HG03575 (cell line): ENCODE measurements at regions not wholly inside any gene's neighbourhood (a gene's known extent, or its start where the extent isn't known, plus 50 kb on each side); places are given as distances from the start of the nearest gene placed in this dataset.

Experiments used
- ATAC-seq: cut with Tn5 transposase; IDR thresholded peaks from one replicate; pipeline ENCODE4 v1.9.1; 2021; ENCODE audit not compliant: unreplicated experiment, insufficient number of reproducible peaks, low FRiP score; ENCODE audit errors: extremely low read depth

DNA sequence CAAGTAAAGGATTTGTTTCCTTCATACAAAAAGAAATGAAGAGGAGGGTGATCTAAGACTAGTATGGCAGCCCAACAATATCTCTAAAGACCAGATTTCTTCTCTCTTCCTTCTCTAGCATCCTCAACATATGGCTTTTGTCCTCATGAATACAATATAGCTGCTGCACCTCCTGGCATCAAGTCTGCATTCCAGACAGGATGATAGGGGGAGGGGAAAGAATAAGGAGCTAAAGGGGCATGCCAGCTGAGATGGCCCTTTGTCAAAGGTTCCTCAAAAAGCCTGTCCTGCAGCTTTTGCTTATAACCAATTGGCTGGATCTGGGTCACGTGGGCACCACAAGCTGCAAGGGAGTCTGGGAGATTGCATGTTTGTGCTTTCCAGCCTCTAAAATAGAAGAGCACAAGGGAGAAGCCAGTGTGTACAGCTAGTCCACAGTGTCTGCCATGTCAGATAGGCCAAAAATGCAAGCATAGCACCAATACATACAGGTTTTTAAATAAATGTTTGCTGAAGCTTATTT is 132.6 kb downstream of the BCOR start:
- no peak for ATAC-seq

DNA sequence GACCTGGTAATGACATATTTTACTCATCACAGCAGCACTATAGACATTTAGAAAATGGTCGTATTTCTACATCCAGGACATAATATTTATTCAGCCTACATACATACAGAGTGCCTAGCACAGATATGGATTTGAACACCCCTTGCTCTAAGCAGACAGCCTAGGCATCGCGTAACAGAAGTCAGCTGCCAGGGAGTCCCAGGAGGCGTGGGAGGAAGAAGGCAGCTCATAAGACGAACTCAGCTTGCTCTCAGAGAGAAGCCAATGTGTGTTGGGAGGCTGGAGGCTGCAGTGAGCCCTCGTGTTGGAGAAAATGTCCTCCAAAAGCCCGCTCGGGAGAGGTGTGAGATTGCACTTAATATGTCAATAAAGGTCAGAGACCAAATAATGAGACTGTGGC is 131.6 kb downstream of the BCOR start:
- no peak for ATAC-seq

DNA sequence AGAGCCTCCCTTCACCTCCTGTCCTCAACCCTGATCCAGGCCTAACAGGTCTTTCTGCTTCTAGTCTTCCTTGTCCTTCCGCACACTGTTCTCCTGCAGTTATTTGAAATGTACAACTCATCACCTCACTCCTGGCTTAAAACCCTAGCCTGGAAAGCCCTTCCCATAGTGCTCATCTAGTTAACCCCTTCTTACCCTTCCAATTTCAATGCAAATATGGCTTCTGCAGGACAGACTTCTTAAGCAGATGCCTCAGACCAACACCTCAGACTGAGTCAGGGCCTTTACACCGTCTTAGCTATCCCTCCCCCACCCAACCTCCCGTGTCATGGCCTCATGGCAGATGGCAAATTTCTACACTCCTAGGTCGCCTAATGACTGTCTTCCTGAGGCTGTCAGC is 130.4 kb downstream of the BCOR start:
- ATAC-seq = no peak

DNA sequence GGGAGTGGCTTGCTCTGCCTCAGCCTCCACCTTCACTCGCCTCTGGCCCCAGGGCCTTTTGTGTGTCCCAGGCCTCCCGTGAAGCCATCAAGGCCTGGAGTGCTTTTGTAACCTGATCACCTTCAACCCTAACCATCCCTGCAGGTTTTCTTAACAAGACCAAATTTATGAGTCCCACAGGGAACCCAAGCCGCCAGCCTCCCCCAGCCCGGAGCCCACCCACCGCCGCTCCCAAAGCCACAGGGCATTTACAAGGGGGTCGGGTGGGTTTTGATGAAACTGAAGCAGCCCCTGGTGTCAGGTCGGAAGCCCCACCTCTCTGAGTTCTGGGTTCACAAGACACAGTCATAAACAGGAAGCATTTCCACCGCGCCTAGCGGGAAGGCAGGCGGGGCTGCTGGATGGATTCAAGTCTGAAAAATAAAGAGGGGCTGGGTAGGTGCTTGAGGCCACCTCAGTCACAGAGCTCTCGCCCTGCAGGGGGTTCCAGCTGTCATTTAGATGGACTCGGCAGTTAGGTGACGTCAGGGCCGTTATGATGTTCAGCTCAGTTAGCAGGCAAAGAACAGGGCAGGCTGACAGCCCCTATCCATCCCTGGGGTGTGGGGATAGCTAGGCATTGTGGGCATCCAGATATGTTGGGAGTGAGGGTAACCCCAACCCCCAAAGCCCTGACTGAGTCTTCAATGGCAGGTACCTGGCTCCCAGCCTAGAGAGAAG is 128.5 kb downstream of the BCOR start:
- no peak for ATAC-seq

DNA sequence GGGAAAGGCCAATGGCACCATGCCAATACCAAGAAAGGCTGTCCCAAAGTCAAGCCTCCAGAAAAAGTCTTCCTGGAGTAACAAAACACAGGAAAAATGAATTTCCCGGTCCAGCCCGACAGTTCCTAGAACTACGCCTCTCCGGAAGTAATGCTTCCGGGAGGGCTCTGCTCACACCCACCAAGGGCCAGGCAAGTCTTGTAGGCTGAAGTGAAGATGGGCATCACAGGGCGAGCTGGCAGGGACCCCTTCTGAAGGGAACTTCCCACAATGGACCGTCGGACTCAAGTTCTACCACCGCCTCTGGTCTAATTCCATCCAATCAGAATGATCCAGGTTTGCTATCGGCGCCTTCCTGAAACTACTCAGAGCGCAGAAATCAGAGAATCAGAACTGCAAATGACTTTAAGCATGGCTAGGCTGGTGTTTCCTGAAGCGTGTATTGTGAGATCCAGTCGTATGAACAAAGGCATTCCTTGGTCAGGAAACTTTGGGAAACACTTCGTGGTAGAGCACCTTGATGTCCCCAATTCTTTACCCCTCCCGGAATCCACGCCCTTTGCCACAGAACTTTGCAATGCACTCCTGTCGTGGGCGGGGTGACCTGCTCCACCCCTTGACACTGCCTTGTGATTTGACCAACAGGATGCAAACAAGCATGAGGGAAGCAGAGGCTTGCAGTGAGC is 127.8 kb downstream of the BCOR start:
- no peak for ATAC-seq

DNA sequence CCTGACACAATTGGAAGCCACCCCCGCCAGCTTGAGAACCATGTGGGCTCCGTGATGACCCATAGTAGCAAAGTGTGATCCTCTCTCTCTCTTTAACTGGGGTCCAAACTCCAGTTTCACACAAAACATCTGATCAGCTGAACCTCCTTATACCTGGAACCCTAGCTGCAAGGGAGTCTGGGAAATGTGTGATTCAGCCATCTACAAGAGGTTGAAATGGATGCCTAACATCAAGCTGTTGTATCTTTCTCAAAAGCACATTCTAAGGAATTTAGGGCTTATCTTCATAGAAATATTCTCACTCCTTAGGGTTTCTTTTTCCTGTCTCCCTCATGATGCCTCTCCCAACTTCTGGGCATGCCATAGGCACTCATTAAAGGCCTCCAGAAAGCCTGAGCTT is 126.0 kb downstream of the BCOR start:
- ATAC-seq = no peak

DNA sequence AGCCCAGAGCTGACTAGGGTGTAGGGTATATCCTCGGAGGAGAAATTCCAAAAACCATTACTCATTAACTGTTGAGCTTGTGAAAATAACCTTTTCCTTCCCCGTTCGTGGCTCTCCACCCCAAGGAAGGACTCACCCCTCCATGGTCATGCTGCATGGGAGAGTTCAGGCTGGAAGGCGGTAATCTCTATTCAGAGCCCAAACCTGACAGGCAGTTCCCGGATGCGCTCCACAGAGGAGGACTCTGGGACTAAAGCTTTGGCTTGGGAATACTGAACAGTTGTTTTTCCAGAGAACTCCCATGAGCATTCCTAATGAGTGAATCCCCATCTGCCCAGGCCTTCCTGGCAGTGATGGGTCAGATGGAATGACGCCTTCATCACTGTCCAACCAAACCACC is 125.4 kb downstream of the BCOR start:
- ATAC-seq = no peak

DNA sequence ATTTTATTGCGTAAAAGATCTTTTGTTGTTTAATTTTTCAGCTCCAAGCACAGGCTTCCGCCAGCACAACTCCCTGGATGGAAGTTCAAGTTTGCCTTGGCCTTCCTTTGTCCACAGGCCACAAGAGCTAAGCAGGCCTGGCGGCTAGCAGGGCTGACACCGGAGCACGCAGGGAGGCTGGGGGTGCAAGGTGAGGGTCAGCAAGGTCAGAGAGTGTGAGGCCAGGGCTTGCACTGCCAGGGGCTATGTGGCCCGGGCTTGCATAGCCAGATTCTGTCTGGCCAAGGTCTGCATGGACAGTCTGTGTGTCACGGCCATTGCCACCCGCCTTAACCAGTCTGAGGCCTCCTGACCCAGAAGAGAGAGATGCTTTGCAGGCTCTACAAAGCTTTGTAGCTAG is 123.9 kb downstream of the BCOR start:
- ATAC-seq = no peak

DNA sequence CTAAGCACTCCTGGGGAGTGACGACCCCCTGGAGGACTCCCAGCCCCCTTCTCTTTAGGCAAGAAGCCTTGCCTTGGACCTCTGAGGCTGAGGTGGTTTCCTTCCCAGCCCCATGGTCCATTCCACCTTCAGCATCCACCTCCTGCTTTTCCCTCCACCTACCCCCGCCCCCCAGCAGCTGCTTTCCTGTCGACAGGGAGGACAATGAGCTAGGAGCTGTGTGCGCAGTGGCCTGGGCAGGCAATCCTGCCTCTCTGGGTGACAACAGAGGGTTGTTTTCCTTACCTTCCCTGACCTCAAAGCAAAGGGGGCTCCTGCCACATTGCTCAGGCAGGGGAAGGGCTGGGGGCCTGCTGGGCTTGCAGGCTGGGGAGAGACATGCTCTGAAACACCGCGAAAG is 123.5 kb downstream of the BCOR start:
- no peak for ATAC-seq

DNA sequence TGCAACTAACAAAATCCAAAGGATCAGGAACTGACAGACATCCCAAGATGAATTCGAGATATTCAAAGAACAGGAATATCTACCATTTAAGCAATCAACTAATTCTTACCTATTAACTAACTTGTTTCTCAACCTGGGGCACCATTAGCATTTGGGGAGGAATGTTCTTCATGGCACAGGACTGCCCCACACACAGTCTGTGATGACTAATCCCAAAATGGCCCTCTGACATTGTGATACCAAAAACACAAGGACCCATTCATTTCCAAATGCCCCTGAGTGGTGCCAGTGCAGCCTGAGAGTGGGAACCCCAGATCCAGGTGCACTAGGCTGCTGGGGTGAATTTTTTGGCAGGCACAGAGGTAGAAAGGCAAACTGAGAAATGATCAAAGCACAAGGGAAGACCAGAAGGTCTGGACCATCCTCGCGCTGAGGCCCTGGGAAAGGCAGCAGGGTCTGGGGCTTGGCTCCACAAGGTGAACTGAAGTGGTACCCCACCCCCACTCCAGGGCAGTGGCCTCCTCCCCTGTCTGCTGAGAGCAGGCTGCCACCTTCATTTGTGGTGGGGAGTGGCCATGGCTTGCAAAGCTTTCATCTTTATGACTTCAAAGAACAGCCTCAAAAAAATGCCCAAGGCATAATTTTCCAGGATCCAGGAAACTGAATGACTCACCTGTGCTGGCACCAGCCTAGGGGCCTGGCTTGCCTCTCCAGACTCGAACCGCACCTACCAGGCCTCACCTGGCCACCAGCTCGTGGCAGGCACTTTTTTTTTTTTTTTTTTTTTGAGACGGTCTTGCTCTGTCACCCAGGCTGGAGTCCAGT is 122.4 kb downstream of the BCOR start:
- ATAC-seq = no peak

DNA sequence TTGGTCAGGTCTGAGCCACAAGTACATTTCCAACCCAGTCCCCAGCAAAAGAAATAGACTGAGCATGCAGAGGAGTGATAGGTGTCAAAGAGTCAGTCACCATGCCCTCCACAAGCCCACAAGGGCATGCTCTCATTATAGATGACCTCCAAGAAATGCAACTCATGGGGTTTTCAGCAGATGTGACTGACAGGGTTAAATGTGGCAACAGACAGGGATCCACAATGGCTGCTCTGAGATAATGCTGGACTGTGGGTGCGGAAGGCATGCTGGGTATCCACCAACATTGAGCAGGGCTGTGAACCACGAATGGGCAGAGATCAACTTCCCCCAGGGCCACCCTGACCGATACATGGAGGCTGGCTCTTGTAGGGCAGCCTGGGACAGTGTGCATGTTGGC is 115.8 kb downstream of the BCOR start:
- no peak for ATAC-seq

DNA sequence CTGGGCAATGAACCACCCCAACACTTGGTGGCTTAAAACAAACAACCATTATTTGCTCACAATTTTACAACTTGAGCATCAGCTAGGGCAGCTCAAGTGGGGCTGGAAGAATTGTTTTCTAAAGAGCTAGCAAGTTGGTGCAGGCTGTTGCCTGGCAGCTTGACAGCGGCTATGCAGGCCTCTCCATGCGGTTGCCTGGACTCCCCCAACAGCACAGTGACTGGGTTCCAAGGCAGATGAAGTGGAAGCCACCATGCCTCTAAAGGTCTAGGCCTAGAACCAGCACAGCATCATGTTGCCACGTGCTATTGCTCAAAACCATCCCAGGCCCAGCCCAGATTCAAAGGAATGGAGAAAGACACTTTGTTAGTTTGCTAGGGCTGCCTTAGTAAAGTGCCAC is 114.8 kb downstream of the BCOR start:
- no peak for ATAC-seq

DNA sequence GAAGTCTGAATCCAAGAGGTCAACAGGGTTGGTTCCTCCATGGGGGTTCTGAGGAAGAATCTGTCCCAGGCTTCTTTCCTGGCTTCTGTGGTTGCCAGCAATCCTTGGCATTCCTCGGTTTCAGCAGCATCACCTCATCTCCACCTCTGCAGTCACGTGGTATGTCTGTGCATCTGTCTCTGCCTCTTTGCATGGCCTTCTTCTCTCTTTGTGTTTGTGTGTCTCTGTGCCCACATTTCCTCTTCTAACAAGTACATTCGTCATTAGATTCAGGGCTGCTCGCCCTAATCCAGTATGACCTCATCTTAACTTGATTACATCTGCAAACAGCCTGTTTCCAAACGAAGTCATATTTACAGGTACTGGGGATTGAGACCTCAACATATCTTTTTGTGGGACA is 114.0 kb downstream of the BCOR start:
- ATAC-seq = no peak

DNA sequence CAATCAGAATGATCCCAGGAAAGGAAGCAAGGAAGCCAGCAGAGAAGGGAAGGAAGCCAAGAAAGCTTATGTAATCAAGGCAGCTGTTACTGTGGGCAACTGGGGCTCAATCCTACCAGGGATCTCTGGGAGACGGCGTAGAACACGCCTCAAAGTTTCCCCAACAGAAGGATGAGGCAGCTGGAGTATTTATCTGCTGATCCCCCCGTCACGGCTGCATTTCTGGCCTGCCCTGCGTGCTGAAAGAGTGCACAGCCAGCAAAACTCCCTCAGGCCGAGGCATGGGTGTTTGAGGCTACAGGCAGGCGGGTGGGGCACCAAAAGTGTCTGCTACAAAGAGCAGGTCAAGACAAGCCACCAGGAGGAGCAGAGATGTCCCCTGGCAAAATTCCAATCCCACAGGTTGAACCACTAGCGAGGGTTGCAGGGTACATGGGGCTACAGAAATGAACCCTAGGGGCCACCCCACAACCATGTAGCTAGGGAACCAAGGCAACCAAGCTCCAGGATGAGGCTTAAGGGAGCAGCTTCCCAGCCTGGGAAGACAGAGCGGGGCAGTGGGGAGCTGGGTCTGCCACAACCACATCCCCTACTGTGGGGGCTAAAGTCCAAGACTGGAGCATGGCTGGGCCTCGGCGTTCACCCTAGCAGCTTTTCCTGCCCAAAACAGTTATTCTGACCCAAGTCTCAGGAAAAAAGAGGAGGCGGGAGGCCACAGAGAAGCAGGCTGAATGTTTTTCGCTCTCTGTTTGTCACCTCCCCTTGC is 113.4 kb downstream of the BCOR start:
- no peak for ATAC-seq

DNA sequence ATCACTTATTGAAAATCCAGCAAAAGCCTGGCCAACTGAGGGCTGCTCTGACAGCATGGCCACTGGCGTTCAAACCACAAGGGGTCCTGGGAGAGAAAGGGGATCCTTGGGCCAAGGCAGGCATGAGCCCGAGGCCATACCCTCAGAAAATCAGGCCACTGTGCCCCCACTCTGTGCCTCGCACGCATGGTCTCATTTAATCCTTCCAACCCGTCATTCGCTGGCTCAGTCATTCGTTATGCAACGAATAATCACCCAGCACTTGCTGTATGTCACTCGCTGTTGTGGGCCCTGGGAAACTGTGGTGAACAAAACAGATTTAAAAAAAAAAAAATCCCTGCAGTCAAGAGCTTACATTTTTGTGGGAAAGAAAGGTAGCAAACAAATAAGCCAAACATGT is 112.7 kb downstream of the BCOR start:
- no peak for ATAC-seq

DNA sequence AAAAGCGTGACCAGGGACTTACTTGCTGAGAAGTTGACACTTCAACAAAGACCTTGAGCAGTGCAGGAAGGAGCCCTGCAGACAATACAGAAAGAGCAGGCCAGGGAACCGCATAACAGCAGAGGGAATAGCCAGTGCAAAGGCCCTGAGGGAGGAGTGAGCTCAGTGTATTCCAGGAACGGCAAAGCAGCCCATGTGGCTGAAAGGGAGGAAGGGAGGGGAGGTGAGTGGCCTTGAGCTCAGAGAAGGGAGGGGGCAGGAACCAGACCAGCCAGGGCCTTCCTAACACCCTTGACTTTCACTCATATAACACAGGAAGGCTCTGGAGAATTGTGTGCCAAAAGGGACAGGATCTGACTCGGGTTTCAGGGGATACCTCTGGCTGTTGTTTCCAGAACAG is 112.2 kb downstream of the BCOR start:
- no peak for ATAC-seq

DNA sequence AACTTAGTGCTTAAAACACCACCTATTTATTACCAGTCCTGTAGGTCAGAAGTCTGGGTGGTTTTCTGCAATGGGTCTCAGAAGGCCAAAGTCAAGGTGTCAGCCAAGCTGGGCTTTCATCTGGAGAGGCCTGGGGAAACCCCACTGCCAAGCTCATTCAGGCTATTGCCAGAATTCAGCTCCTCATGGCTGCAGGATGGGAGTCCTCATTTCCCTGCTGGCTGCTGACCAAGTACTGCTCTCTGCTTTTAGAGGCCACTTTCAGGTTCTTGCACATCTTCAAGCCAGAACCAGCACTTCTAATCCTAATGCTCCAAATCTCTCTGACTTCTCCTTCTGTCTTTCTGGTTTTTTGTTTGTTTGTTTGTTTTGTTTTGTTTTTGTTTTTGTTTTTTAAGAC is 109.3 kb downstream of the BCOR start:
- no peak for ATAC-seq

DNA sequence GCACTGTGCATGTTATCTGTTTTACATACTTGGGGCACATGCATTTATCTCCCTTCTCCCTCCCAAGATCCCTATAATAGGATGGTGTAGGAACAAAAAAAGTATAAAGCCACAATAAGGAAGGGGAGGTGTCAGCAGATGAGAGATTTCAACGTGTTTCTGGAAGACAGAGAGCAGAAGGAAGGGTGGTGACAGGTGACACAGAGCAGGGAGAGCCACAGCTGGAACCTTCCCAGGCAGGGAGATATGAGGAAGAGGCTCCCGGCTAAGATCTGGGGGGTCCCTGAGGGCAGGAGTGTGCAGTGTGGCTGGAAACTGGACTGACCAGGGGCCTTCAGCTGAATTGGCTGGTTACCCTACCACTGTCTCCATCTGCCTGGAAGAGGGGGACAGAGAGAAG is 107.4 kb downstream of the BCOR start:
- ATAC-seq = no peak

DNA sequence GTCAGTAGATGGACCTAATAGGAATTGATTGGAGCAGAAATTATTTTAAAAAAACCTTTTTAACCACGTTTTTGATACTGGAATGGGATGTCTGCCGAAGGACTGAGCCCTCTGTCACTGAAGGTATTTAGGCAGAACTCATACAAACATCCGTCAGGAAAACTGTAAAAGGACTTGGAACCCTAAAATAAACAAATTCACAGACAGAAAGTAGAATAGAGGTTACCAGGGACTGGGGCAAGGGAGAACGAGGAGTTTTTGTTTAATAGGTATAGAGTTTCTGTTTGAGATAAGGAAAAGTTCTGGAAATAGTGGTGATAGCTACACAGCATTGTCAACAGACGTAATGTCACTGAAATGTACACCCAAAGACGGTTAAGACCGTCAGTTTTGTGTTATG is 105.5 kb downstream of the BCOR start:
- ATAC-seq = no peak
